ENCODE measurements at regions not wholly inside any gene's neighbourhood (a gene's known extent, or its start where the extent isn't known, plus 50 kb on each side); places are given as distances from the start of the nearest gene placed in this dataset.
"Not testable (repeated sequence)": the region's sequence is repeated elsewhere in the genome, so short reads cannot be mapped to it uniquely, and the experiment has no call there.

GRCh38 chr14:98223106-98223505, 1048.9 kb downstream of the BCL11B start:
- Histone ChIP-seq H2BK15ac (ENCODE audit: low read length) (no peak overlapping the region), H3K9me3 (replicated peaks in 1 of 2; ENCODE audit: control insufficient read depth in 2 of 2, insufficient read depth in 1 of 2, low read depth in 1 of 2, low read length in 2 of 2) (no peaks in the 10 kb centered on the region), H2BK5ac (ENCODE audit: low read length) (no peak overlapping the region), H3K4me3 (ENCODE audit: low read length in 2 of 2) (no peak overlapping the region), H2AK5ac (ENCODE audit: low read depth, low read length) (no peak overlapping the region), H3K9ac (ENCODE audit: low read depth, low read length, poor library complexity) (no peak overlapping the region), H3K18ac (ENCODE audit: low read length) (no peak overlapping the region), H2BK12ac (ENCODE audit: low read length) (no peak overlapping the region), H3K79me1 (ENCODE audit: low read depth, low read length) (no peaks in the 10 kb centered on the region), H3K4me1 (ENCODE audit: control insufficient read depth in 2 of 2, insufficient read depth in 1 of 2, low read depth in 1 of 2, low read length in 2 of 2) (no peaks in the 10 kb centered on the region), H4K91ac (ENCODE audit: low read depth, low read length, poor library complexity) (no peak overlapping the region), H3K23ac (ENCODE audit: low read depth, low read length, poor library complexity) (no peak overlapping the region), H2AFZ (ENCODE audit: low read length) (no peak overlapping the region), H3K14ac (ENCODE audit: low read length) (no peak overlapping the region), H4K8ac (ENCODE audit: low read depth, low read length) (no peak overlapping the region), H3K36me3 (replicated peaks in 1 of 2; ENCODE audit: control insufficient read depth in 2 of 2, insufficient read depth in 2 of 2, low read length in 2 of 2) (no peaks in the 10 kb centered on the region), H3K27me3 (ENCODE audit: control insufficient read depth in 3 of 3, insufficient read depth in 3 of 3, low read depth in 1 of 3, low read length in 3 of 3) (no peaks in the 10 kb centered on the region), H3K4ac (ENCODE audit: low read length) (no peak overlapping the region), H3K27ac (replicated peaks; ENCODE audit: low read length) (no peak overlapping the region), H3K4me2 (ENCODE audit: insufficient read depth, low read length, poor library complexity, severe bottlenecking) (no peak overlapping the region), H2BK120ac (ENCODE audit: low read depth, low read length) (no peak overlapping the region)
- DNase-seq (ENCODE audit: low spot score) = no peak
- no CpG with 5 or more reads among the region's 6 CpGs for WGBS, 2 donors (ENCODE audit: extremely low coverage in 2 of 2, insufficient read length in 2 of 2, insufficient replicate concordance in 1 of 2)

- H2BK15ac ChIP-seq (ENCODE audit: low read length); H3K9ac ChIP-seq (ENCODE audit: low read depth, low read length, poor library complexity); H3K23ac ChIP-seq (ENCODE audit: low read depth, low read length, poor library complexity); H2AK5ac ChIP-seq (ENCODE audit: low read depth, low read length); H3K9me3 ChIP-seq (replicated peaks in 1 of 2; ENCODE audit: control insufficient read depth in 2 of 2, insufficient read depth in 1 of 2, low read depth in 1 of 2, low read length in 2 of 2); H4K8ac ChIP-seq (ENCODE audit: low read depth, low read length); H3K79me1 ChIP-seq (ENCODE audit: low read depth, low read length); H3K27me3 ChIP-seq (ENCODE audit: control insufficient read depth in 3 of 3, insufficient read depth in 3 of 3, low read depth in 1 of 3, low read length in 3 of 3); H3K4me2 ChIP-seq (ENCODE audit: insufficient read depth, low read length, poor library complexity, severe bottlenecking); H3K4me1 ChIP-seq (ENCODE audit: control insufficient read depth in 2 of 2, insufficient read depth in 1 of 2, low read depth in 1 of 2, low read length in 2 of 2); H4K91ac ChIP-seq (ENCODE audit: low read depth, low read length, poor library complexity); H2BK5ac ChIP-seq (ENCODE audit: low read length); H3K27ac ChIP-seq (replicated peaks; ENCODE audit: low read length); H3K4me3 ChIP-seq (ENCODE audit: low read length in 2 of 2); H3K36me3 ChIP-seq (replicated peaks in 1 of 2; ENCODE audit: control insufficient read depth in 2 of 2, insufficient read depth in 2 of 2, low read length in 2 of 2); H3K18ac ChIP-seq (ENCODE audit: low read length); H2BK120ac ChIP-seq (ENCODE audit: low read depth, low read length); H3K14ac ChIP-seq (ENCODE audit: low read length); H3K4ac ChIP-seq (ENCODE audit: low read length); H2BK12ac ChIP-seq (ENCODE audit: low read length); DNase-seq (ENCODE audit: low spot score); H2AFZ ChIP-seq (ENCODE audit: low read length): not testable (repeated sequence)
- WGBS, 2 donors (ENCODE audit: extremely low coverage in 2 of 2, insufficient read length in 2 of 2, insufficient replicate concordance in 1 of 2) = no CpG with 5 or more reads among the region's 4 CpGs
These were observed 1048.3 kb downstream of the BCL11B start for GRCh38 chr14:98223710-98224109.

GRCh38 chr14:98226411-98226810, 1045.6 kb downstream of the BCL11B start:
- Histone ChIP-seq H3K14ac (ENCODE audit: low read length) (no peak overlapping the region), H2BK5ac (ENCODE audit: low read length) (no peak overlapping the region), H3K4me3 (ENCODE audit: low read length in 2 of 2) (no peak overlapping the region), H2AK5ac (ENCODE audit: low read depth, low read length) (peak overlapping the region; percentile 32), H3K23ac (ENCODE audit: low read depth, low read length, poor library complexity) (no peak overlapping the region), H3K36me3 (replicated peaks in 1 of 2; ENCODE audit: control insufficient read depth in 2 of 2, insufficient read depth in 2 of 2, low read length in 2 of 2) (no peaks in the 10 kb centered on the region), H3K9ac (ENCODE audit: low read depth, low read length, poor library complexity) (no peak overlapping the region), H2BK120ac (ENCODE audit: low read depth, low read length) (no peak overlapping the region), H3K4me2 (ENCODE audit: insufficient read depth, low read length, poor library complexity, severe bottlenecking) (no peak overlapping the region), H3K27me3 (ENCODE audit: control insufficient read depth in 3 of 3, insufficient read depth in 3 of 3, low read depth in 1 of 3, low read length in 3 of 3) (no peaks in the 10 kb centered on the region), H3K9me3 (replicated peaks in 1 of 2; ENCODE audit: control insufficient read depth in 2 of 2, insufficient read depth in 1 of 2, low read depth in 1 of 2, low read length in 2 of 2) (no peaks in the 10 kb centered on the region), H3K79me1 (ENCODE audit: low read depth, low read length) (no peaks in the 10 kb centered on the region), H4K91ac (ENCODE audit: low read depth, low read length, poor library complexity) (no peak overlapping the region), H3K18ac (ENCODE audit: low read length) (no peak overlapping the region), H3K4me1 (ENCODE audit: control insufficient read depth in 2 of 2, insufficient read depth in 1 of 2, low read depth in 1 of 2, low read length in 2 of 2) (no peaks in the 10 kb centered on the region), H2BK12ac (ENCODE audit: low read length) (no peak overlapping the region), H2AFZ (ENCODE audit: low read length) (no peak overlapping the region), H3K27ac (replicated peaks; ENCODE audit: low read length) (no peak overlapping the region), H4K8ac (ENCODE audit: low read depth, low read length) (no peak overlapping the region), H2BK15ac (ENCODE audit: low read length) (no peak overlapping the region), H3K4ac (ENCODE audit: low read length) (no peak overlapping the region)
- DNase-seq (ENCODE audit: low spot score) = no peak
- WGBS, 2 donors (ENCODE audit: extremely low coverage in 2 of 2, insufficient read length in 2 of 2, insufficient replicate concordance in 1 of 2) = no CpG with 5 or more reads among the region's 8 CpGs

- no peak overlapping the region for H3K4me2 ChIP-seq (ENCODE audit: insufficient read depth, low read length, poor library complexity, severe bottlenecking)
- H3K23ac ChIP-seq (ENCODE audit: low read depth, low read length, poor library complexity) = no peak overlapping the region
- H2BK12ac ChIP-seq (ENCODE audit: low read length) = no peak overlapping the region
- no peak overlapping the region for H3K9ac ChIP-seq (ENCODE audit: low read depth, low read length, poor library complexity)
- H3K27ac ChIP-seq (replicated peaks; ENCODE audit: low read length) = no peak overlapping the region
- H3K9me3 ChIP-seq (replicated peaks in 1 of 2; ENCODE audit: control insufficient read depth in 2 of 2, insufficient read depth in 1 of 2, low read depth in 1 of 2, low read length in 2 of 2) = no peaks in the 10 kb centered on the region
- no peak overlapping the region for H2BK5ac ChIP-seq (ENCODE audit: low read length)
- H4K8ac ChIP-seq (ENCODE audit: low read depth, low read length) = no peak overlapping the region
- H2BK120ac ChIP-seq (ENCODE audit: low read depth, low read length) = no peak overlapping the region
- H3K14ac ChIP-seq (ENCODE audit: low read length) = no peak overlapping the region
- no peaks in the 10 kb centered on the region for H3K4me1 ChIP-seq (ENCODE audit: control insufficient read depth in 2 of 2, insufficient read depth in 1 of 2, low read depth in 1 of 2, low read length in 2 of 2)
- H4K91ac ChIP-seq (ENCODE audit: low read depth, low read length, poor library complexity) = no peak overlapping the region
- DNase-seq (ENCODE audit: low spot score) = no peak
- no peaks in the 10 kb centered on the region for H3K36me3 ChIP-seq (replicated peaks in 1 of 2; ENCODE audit: control insufficient read depth in 2 of 2, insufficient read depth in 2 of 2, low read length in 2 of 2)
- no peak overlapping the region for H2AK5ac ChIP-seq (ENCODE audit: low read depth, low read length)
- WGBS, 2 donors (ENCODE audit: extremely low coverage in 2 of 2, insufficient read length in 2 of 2, insufficient replicate concordance in 1 of 2) = no CpG with 5 or more reads among the region's 12 CpGs
- H3K4me3 ChIP-seq (ENCODE audit: low read length in 2 of 2) = no peak overlapping the region
- no peak overlapping the region for H3K18ac ChIP-seq (ENCODE audit: low read length)
- H2BK15ac ChIP-seq (ENCODE audit: low read length) = no peak overlapping the region
- H3K27me3 ChIP-seq (ENCODE audit: control insufficient read depth in 3 of 3, insufficient read depth in 3 of 3, low read depth in 1 of 3, low read length in 3 of 3) = no peaks in the 10 kb centered on the region
- no peaks in the 10 kb centered on the region for H3K79me1 ChIP-seq (ENCODE audit: low read depth, low read length)
- H2AFZ ChIP-seq (ENCODE audit: low read length) = no peak overlapping the region
- H3K4ac ChIP-seq (ENCODE audit: low read length) = no peak overlapping the region
These were observed 1044.8 kb downstream of the BCL11B start for GRCh38 chr14:98227000-98227726.
